ENCODE measurements at regions not wholly inside any gene's neighbourhood (a gene's known extent, or its start where the extent isn't known, plus 50 kb on each side); places are given as distances from the start of the nearest gene placed in this dataset.

DNA sequence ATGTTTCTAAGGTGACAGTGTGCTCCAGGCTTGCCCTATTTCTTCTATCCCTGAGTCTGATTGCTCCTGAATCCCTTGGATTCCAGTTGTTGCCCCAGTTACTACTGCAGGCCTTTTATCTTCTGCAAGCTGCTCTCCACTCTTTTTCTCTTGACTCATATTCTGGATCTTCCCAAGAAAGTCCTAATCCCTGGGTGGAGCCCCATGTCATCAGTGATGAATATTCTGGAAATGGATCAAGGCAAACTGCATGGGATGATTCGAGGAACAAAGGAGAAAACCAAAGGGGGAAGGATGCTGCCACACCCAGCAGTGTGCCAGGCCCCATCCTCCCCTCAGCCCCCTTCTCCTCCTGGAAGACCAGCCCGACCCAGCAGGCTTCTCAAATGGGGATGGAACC is 63.3 kb upstream of the ATP2B4 start:
- TF ChIP-seq ZNF274 (IDR thresholded peaks at IDR 0.05; ENCODE audit: low read depth, low read length), result no peak
- TF ChIP-seq SUZ12 (IDR thresholded peaks at IDR 0.05; ENCODE audit: extremely low read depth, insufficient read depth, insufficient read length), result no peak
- no peak for TF ChIP-seq YY1 (IDR thresholded peaks at IDR 0.05; ENCODE audit: insufficient read depth, insufficient read length)
